Frontal cortex (tissue), 4 donors: ENCODE measurements at regions not wholly inside any gene's neighbourhood (a gene's known extent, or its start where the extent isn't known, plus 50 kb on each side); places are given as distances from the start of the nearest gene placed in this dataset. TPM values are rescaled to one million over a fixed set of nuclear protein-coding genes. Genes with fewer than 3 reads are reported as not detected.
"Not testable (repeated sequence)": the region's sequence is repeated elsewhere in the genome, so short reads cannot be mapped to it uniquely, and the experiment has no call there.

Experiments used
- DNase-seq, 2 donors: peaks; one replicate each; pipeline ENCODE4 v3.0.0; 2012; ENCODE audit warnings: low spot score in 2 of 2
- FAIRE-seq: peaks from 2 replicates; lab custom pipeline; 2012; peaks lifted over from hg19 to GRCh38; lab: Jason Lieb, UNC
- small RNA-seq: library from RNA; depleted of rRNA; stranded (forward); fragments of <200 nt; gene quantifications from one replicate; pipeline ENCODE3, GENCODE V24; 2014
- donor health status: control.
- donor health status: control.
- donor health status: control.

DNA sequence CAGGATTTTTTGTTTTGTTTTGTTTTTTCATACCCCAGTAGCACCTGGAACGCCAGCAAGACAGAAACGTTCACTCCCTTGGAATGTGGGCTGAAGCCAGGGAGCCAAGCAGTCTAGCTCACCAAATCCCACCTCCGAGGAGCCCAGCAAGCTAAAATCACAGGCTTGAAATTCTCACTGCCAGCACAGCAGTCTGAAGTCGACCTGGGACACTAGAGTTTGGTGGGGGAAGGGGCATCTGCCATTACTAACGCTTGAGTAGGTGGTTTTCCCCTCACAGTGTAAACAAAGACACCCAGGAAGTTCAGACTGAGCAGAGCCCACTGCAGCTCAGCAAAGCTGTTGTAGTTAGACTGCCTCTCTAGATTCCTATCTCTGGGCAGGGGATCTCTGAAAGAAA, 99.6 kb upstream of the FGF16 start:
- no peak for FAIRE-seq
- no peak for DNase-seq

DNA sequence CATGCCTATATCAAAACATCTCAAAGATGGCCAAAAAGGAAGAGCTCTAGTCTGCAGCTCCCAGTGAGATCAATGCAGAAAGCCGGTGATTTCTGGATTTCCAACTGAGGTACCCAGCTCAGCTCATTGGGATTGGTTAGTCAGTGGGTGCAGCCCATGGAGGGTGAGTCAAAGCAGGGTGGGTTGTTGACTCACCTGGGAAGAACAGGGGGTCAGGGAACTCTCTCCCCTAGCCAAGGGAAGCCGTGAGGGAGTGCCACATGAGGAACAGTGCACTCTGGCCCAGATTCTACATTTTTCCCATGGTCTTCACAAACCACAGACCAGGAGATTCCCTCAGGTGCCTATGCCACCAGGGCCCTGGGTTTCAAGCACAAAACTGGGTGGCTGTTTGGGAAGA, 57.3 kb upstream of the FGF16 start:
- FAIRE-seq (no peak), DNase-seq (no peak)

DNA sequence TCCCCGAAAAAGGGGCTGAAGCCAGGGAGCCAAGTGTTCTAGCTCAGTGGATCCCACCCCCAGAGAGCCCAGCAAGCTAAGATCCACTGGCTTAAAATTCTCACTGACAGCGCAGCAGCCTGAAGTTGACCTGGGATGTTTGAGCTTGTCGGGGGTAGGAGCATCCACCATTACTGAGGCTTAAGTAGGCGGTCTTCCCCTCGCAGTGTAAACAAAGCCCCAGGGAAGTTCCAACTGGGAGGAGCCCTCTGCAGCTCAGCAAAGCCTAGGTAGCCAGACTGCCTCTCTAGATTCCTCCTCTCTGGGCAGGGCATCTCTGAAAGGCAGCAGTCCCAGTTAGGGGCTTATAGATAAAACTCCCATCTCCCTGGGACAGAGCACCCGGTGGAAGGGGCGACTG, 56.8 kb upstream of the FGF16 start:
- not testable (repeated sequence) for DNase-seq

DNA sequence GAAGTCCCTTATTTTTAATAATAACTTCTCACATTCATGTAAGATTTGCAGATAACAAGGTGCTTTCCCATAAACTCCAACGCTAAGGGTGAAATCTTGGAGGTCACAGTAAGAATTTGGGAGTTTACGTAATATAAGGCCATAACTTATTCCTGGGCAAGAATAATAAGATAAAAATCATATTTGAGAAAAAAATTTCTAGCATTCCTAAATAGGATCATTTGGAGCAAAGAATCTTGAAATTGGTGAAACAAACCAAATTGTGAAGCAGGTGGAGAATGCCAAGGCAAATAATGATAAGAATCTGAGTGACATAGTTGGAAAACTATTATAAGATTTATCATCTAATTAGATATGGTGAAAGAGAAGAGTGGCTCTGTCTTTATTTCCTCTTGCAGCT, 50.4 kb upstream of the FGF16 start:
- no peak for FAIRE-seq
- no peak for DNase-seq

More for the DNA sequence above, 56.8 kb upstream of the FGF16 start:
- FAIRE-seq = not testable (repeated sequence)

Small RNA genes in the stretch of these regions (small RNA-seq; reads per million reads assigned to genes)
- gene MIR325 = not detected
- gene RNA5SP509 = not detected
